ENCODE measurements at regions not wholly inside any gene's neighbourhood (a gene's known extent, or its start where the extent isn't known, plus 50 kb on each side); places are given as distances from the start of the nearest gene placed in this dataset.

GRCh38 chr3:66577426-66578203, 76.8 kb upstream of the LRIG1 start:
- TF ChIP-seq POLR2AphosphoS5 (IDR thresholded peaks at IDR 0.05; ENCODE audit: insufficient read depth in 1 of 2, low read depth in 1 of 2) (no peak), CTCF (IDR thresholded peaks at IDR 0.05) (no peak), POLR2A (IDR thresholded peaks at IDR 0.05) (no peak)
